GM12864 (cell line): ENCODE measurements at regions not wholly inside any gene's neighbourhood (a gene's known extent, or its start where the extent isn't known, plus 50 kb on each side); places are given as distances from the start of the nearest gene placed in this dataset.

Source experiments
- DNase-seq: peaks from one replicate; pipeline ENCODE4 v3.0.0-alpha.2; 2011; ENCODE audit warnings: low read depth
- H3K4me3 ChIP-seq: 2 replicates; pipeline ENCODE4 v1.5.1; 2011; ENCODE audit warnings: mild to moderate bottlenecking, low read depth, low read length, control low read depth
- CTCF ChIP-seq: IDR thresholded peaks from 2 replicates; pipeline ENCODE4 v1.5.1; 2011; ENCODE audit warnings: low read depth, mild to moderate bottlenecking, moderate library complexity, low read length, control low read depth, inconsistent platforms; ENCODE audit errors: missing control alignments

GRCh38 chr5:3262451-3262850, 333.2 kb upstream of the IRX1 start:
- DNase-seq, result no peak
- no peak overlapping the region for H3K4me3 ChIP-seq
- TF ChIP-seq CTCF, result no peak

GRCh38 chr5:3261081-3261480, 334.6 kb upstream of the IRX1 start:
- no peak for TF ChIP-seq CTCF
- no peak overlapping the region for H3K4me3 ChIP-seq
- no peak for DNase-seq

GRCh38 chr5:3258050-3258449, 337.6 kb upstream of the IRX1 start:
- no peak overlapping the region for H3K4me3 ChIP-seq
- no peak for TF ChIP-seq CTCF
- DNase-seq, result no peak

GRCh38 chr5:3252235-3252634, 343.4 kb upstream of the IRX1 start:
- no peak for DNase-seq
- TF ChIP-seq CTCF, result no peak
- no peak overlapping the region for H3K4me3 ChIP-seq

- H3K4me3 ChIP-seq, result no peak overlapping the region
- no peak for TF ChIP-seq CTCF
- no peak for DNase-seq
Measured at GRCh38 chr5:3251784-3252183, 343.8 kb upstream of the IRX1 start.

- no peak overlapping the region for H3K4me3 ChIP-seq
- DNase-seq, result no peak
- TF ChIP-seq CTCF, result no peak
Measured at GRCh38 chr5:3249401-3249800, 346.2 kb upstream of the IRX1 start.

GRCh38 chr5:3237276-3237868, 358.3 kb upstream of the IRX1 start:
- no peak for DNase-seq
- no peak for TF ChIP-seq CTCF
- no peak overlapping the region for H3K4me3 ChIP-seq
